Fibroblast of skin of back (primary cell): ENCODE measurements at regions not wholly inside any gene's neighbourhood (a gene's known extent, or its start where the extent isn't known, plus 50 kb on each side); places are given as distances from the start of the nearest gene placed in this dataset.
"Not testable (repeated sequence)": the region's sequence is repeated elsewhere in the genome, so short reads cannot be mapped to it uniquely, and the experiment has no call there.

Experiments used
- DNase-seq: peaks from one replicate; pipeline ENCODE4 v3.0.0-alpha.2; 2013

DNA sequence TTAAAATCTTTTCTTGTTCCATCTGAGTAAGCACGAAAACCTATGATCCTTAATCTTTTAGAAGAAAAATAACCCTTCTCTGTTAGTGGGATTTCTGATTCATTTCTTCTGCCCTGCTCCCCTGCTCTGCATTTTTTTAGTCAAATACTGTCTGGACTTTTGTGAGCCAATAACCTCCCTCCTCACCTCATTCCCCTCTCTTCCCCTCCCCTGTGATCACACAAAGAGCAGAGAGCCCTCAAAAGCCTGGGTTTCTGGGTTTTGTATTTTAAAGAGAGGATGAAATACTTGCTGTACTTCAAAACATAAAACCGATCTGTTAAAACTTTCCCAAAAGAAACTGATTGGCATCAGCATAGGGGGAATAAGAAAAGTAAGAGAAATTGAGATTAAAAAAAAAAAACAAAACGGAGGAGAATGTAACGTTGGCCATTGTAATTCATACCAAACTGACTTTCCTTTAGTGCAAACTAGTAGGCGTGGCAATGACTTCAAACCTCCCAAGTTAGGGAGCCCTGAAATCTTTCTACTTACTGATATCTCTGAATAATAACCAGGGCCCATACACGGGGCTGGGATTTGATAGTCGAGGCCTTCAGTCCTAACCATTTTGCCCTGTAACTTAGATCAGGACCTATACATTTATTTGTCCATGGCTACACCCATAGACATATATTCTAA lies 232.9 kb downstream of the TM9SF2 start:
- DNase-seq: no peak

DNA sequence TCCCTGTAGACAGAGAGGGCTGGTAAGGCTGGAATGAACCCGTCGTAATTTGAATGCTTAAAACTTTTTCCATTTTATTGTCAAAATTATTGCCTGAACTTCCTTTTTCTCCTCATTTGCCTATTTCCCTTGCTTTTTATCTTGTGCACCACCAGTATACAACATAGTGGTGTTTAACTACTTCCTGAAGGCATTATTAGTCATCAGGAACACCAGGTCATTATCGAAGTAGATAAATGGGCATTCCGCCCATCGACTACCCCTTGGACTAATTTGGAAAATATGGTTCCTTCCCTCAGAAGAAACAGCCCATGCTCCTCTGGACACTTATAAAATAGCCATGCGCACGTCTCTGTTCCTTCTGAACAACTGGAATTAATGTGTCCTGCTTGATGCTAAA lies 232.1 kb downstream of the TM9SF2 start:
- DNase-seq: no peak

DNA sequence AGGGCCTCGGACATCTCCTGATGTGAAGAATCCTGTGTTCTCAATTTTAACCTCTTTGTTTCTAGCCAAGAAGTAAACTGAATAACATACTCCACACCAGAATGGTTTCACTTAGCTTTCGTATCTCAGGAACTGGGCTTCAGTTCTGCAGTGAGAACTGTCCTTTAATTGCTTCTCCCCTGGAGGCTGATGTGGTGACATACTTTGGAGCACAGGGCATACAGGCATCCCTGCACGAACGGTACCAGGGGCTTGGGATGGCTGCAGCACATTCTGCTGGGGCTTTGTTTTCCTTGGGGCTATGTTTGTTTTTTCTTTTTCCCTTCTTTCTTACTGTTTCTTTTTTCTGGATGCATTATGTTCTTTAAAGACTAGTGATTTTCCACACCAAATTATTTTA lies 230.5 kb downstream of the TM9SF2 start:
- no peak for DNase-seq

DNA sequence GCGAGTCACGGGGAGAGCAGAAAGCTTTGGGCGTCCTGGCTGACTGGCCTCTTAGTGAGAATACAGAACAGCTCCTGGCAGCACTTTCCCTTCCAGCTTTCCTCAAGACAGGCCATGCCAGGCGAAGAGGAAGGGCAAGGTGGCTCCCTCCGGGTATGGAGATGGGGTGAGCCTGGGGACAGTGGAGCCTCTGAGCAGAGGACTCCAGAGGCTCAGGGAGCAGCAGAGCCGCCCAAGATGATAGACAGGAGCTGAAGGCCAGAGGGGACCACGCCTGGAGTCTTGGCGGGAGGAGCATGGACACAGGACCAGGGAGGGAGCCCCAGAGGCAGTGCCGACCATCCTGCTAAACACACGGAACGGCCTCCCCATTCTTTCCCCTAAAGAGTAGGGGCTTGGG lies 229.1 kb downstream of the TM9SF2 start:
- DNase-seq: no peak

DNA sequence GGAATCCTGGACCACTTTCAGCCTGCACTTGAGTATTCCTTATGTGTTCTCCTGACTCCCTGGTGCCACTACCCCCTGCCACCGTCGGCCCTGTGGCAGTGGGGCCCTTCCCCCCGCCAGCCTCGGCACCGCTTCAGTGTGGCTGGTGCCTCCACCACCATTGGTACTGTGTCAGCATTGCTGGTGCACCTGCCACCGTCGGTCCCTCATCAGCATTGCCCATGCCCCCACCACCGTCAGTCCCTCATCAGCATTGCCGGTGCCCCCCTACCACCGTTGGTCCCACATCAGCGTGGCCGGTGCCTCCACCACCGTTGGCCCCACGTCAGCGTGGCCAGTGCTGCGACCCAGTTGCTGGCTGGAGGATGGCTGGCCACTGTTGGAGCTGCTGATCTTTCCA lies 228.5 kb downstream of the TM9SF2 start:
- DNase-seq: no peak

DNA sequence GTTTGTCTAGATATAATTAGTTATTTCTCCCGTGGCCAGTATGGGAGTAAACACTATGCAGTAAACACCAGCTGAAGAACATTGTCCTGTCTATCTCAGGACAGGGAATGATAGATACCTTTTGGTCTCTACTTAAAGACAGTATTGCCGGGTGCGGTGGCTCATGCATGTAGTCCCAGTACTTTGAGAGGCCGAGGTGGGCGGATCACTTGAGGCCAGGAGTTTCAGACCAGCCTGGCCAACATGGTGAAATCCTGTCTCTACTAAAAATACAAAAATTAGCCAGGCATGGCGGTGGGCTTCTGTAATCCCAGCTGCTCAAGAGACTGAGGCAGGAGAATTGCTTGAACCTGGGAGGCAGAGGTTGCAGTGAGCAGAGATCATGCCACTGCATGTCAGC lies 226.4 kb downstream of the TM9SF2 start:
- DNase-seq: not testable (repeated sequence)

DNA sequence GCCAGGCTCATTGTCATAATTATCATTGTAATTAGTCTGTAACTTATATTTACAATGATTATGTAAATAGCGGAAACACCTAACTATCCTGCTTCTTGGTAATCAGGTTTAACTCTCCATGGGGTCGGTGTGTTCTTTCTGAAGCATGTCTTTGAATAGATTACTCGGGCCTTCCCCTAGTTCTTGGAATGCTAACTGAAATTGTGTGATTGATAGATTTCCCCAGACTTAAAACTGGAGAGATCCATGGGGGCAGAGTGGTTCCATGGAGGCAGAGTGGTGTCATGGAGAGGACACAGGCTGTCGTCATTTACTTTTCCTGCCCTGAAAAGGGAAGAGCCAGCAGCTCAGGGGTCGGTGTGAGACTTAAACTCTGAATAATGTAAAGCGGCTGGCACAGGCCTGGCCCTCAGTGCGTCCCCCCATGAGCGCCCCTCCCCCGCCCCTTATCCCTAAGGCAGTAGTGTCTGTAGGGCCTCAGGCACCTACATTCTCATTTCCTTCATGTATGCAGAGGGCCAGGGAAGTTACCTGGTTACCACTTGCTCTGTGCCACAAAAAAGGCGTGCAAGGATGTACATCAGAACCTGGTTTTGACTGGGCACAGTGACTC lies 225.1 kb downstream of the TM9SF2 start:
- no peak for DNase-seq

DNA sequence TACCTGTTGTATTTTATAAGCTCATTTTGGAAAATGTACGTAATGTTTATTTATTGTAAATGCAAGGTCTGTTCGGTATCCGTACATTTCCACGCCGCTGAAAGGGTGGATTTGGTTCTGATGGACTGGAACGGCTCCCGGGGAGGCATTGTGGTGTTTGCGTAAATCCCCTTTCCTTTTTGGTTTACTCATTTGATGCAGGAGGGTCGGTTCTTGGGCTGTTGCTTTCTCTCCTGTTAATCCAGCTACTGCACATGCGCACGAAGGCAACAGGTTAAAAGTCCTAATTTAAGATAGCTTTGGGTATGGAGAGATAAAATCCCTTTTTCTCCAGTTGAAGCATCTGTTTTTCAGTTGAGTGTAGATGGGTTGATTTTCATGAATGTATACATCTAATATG lies 224.4 kb downstream of the TM9SF2 start:
- no peak for DNase-seq

DNA sequence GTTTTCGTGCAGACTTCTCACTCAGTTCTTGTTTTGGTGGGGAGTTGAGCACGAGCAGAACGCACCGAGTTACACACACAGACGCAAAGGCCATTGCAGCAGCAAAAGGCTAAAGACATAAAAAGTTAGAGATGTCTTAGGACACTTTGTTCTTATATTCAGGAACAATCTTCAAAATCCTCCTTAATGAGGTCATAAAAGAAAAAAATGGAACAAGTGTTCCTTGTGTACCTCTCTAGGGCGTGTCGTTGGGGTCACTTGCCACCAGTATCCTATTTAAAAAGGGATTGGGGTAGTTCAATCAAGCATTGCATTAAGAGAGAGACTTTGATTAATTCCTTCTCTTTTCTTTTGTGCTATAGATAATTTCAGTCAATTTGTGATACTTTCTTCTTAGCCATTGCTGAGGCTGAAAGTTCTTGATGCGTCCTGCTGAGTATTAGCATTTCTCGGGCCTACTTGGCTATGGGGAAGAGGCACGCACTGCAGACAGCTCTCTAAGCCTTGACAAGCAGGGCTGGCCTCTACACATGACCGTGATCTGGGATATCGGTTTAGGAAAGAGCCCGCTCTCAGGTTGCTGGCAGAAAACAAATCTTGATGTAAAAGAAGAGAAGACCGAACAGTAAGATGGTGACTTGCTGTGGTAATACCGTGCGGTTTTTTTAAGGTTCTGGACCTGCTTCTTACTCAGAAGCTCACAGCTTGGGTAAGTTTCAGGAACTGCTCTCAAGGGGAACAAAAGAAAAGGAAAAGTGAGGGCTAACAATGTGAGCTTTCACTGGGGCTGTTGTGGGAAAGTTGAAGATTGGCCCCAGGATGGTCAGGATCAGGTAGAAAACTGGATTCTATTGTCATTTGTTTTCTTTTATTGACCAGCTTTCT lies 223.6 kb downstream of the TM9SF2 start:
- no peak for DNase-seq

DNA sequence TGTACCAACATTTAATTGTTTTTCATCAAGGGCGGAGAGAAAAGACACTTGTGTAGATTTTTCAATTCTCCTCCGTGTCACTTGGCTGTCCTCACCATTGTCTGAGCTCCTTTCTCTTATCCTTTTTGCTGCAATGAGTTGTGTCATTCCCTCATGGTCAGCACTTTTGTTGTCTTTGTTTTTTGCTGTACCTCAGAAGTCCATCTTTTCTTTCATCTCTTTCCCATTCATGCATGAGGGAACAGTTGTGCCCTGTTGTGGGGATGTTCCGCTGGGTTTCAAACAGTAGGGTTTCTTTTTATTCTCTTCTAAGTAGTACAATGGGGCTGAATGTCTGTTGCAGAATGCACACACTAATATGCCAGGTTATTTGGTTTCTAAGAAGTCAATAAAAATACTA lies 222.6 kb downstream of the TM9SF2 start:
- no peak for DNase-seq

DNA sequence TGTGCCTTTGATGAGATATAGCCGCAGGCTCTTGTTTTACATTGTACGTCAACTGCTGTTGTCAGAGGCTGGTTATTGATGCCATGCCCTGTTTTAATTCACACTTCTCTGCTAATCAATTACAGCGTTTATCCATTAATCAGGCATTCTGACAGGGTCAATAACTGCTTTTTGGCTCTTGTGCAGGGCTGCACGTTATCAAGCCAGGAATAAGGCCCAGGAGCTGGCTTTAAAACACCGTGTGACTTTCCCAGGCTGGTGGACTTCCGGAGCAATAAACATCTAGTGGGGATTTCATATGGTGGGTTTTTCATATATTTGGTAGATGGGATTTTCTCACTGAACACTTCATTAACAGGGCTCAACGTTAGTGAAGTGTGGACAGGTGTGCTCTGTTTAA lies 221.7 kb downstream of the TM9SF2 start:
- no peak for DNase-seq

DNA sequence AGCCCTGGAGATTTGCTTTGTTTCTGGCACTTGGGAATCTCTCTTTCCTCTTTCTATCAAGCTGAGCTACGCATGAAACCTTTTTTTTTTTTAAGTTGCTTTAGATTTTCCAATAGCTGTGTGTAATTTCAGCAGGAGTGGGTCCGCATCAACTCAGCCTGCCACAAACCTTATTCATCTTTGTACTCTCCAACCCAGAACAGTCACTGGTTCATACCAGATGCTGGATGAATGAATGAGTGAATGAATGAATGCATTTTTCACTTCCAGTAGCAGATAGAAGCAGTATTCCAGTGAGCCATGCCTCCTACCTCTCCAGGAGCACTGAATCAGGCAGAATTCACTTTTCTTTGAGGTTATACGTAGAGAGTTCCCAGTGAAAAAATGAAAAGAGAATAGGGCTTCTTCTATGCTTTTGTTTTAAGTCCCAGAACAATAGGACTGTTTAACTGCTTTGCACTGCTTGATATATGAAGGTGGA lies 221.1 kb downstream of the TM9SF2 start:
- no peak for DNase-seq

DNA sequence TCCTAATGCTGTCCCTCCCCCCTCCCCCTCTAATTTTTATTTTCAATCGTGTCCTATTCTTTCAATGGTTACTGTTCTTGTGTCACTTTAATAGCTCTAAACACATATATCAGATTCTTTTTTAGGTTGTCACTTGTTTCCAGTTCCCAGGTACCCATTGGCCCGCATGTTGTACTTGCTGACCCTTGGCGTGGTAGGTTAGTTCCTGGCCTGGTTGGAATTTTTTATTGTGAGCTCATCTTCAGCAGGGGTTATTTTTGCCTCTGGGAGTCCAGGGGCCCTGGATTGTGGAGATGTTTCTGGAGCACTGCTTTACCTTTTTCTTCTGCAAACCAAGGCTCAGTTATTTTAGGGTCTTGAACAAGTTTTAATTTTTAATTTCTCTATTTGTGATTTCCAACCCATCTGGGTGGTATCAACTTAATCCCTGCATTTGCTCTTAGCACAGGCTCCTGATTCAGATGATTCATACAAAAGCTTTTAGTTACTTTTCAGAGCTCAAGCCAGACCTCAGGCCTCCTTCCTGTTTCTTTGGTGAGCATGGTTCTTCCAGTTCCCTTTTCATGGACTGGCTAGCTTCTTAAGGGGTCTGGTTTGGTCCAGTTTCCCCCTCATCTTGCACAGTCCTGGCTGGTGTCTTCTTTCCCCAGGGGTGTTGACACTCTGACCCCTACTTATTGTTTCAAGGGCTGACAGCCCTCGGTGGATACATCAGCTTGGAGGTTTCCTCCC lies 220.5 kb downstream of the TM9SF2 start:
- no peak for DNase-seq

DNA sequence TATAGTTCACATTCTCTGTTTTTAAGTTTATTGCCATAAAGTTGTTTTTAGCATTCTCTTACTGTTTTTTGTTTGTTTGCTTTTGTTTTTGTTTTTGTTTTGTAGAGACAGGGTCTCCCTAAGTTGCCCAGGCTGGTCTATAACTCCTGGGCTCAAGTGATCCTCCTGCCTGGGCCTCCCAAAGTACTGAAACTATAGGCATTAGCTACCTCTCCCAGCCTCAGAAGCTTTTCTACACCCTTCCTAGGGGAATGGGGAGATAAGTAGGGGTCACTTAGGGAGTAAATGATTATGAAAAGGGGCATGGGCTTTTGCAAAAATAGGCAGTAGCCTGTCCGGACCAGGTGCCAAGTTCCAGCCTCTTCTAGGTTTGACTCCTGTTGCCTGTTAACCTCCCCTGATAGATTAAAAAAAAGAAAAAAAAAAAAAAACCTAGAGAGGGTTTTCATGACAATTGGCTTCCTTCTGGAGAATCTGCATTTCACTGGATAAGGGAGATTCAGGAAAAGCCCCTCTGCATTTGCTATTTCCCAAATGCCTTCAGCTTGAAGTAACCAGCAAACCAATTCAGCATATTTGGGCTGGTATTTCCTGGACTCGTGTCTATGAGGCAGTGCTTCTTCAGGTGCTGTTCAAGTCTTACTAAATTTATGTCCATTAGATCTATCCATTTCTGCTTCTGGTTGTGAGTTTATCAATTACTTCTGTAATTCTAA lies 216.8 kb downstream of the TM9SF2 start:
- no peak for DNase-seq

DNA sequence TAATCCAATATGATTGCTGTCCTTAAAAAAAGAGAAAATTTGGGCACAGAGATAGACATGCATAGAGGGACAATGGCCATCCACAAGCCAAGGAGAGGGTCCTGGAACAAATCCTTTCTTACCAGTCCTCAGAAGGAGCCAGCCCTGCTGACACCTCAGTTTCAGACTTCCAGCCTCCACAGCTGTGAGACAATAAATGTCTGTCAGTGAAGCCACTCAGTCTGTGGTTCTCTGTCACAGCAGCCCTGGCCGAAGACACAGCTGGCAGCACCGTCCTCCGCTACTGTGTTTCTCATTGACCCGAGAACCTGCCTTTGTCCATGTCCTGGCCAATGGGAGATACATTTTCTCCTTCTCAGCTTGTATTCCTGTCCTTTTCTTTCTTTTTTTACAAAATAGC lies 207.9 kb downstream of the TM9SF2 start:
- no peak for DNase-seq

DNA sequence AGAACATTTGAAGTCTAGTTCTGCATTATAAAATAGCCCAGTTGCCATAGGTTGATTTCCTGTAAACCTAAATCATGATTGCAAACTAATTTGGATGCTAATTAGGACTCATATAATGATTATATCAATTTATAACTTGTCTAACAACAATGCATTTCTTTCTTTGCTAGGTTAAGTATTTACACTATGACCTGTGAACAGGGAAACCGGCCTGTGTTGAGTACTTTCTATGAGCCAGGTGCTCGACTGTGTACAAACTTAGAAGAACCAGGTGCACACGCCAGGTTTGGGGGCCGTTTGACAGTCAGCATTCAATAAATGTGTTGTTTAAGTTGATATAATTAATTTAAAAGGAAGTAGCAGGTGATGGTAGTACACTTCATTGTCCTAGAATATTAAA lies 203.1 kb downstream of the TM9SF2 start:
- no peak for DNase-seq

DNA sequence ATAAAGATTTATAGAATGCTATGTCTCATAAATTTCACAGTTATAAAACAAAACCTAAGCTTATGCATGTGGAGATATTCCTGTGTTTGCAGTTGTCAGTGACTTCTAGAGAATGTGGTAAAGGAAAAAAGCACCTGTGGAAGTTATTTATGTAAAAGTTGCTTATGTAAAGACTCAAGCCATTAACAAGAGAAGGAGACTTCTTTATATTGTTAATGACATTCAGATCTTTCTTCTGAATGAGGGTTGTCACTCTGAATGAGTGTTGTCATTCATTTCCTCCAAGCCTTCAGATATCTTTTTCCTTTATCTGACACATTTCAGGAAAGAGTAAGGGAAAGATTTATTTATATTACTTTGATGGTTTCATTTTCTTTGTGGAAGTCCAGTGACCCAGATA lies 202.6 kb downstream of the TM9SF2 start:
- no peak for DNase-seq

DNA sequence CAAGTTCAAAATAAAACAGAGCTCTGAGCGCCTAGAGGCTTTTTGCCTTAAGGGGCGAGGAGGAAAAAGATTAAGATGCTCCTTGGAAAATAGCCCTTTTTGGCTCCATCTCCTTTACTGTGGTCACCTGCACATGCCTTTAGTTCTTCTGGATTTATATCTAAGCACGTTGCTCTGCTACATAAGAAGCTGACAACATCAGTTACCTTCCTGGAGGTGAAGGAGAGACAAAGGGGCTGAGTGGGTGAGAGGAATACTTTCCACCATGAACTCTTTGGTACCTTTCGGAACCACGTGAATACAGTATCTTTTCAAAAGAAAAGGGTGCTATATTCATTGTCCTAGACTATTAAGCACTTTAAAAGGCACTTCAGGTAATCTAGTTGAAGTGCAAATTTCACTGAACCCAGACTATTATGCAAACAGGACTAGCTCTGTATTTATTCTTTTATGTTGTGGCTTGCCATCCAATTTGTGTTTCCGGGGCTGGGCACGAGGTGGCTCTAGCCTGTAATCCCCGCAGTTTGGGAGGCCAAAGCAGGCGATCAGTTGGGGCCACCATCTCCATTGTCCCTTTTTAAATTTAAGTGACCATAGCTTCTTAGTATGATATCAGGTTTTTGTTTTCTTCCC lies 201.5 kb downstream of the TM9SF2 start:
- no peak for DNase-seq

DNA sequence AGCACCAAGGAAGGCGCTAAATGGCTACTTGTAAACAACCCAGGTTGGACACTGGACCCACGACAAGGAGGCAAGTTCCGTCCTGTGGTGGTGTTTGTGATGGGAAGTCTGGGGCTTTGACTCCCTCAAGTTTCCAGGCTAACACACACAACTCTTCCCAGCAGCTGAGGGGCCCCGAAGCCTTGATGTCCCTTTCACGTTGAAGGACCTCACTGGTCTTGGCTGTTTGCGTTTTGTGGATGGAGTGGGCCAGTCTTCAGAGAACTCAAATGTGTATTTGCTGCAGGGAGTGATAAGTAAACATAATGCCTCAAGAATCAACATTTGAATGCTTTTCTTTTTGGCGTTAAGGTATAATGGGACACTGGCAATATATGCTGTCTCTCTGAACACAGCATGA lies 199.2 kb downstream of the TM9SF2 start:
- no peak for DNase-seq

DNA sequence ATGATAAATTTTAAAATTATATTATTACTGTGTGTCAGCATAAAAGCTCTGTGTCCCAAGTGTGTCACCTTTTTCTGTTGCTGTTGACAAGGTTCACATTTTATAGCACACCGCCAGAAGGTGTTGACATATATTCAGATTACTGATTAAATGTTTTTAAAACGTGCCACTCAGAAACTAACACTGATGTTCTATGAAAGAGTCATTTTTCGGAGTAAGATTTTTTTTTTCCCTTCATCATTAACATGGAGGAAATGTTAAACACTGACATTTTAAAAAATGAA lies 197.5 kb downstream of the TM9SF2 start:
- no peak for DNase-seq

DNA sequence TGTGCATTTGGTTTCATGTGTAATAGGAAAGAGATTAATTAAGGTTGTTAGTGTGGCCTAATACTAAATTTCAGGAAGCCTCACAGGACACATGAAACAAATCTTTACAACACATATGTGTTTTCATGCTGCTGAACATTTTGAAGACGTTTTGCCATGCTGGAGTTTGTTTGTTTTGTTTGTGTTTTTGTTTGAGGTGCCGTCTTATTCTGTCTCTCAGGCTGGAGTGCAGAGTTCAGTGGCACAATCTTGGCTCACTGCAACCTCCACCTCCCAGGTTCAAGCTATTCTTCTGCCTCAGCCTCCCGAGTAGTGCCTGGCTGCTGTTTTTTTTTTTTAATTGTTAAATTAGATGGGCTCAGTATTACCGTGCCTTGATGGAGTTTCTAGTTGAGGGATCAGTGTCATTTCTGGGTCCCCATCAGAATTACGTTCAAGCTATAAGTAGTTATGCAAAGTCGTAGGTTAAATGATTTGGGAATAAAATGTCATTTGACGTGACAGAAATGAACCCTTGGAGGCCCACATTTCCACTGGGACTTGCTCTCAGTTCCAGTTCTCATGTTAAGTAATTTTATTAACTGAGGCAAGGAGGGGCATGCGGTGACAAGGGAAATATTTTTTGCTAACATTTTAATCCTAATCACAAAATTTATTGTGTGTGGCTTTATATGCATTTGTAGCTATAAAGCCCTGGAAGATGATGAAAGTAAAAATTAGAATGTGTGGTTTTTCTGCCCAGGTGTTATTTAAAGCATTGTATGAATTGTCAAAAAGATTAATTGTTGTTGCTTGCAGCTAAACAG lies 196.9 kb downstream of the TM9SF2 start:
- no peak for DNase-seq
